B cell (primary cell): ENCODE measurements at regions not wholly inside any gene's neighbourhood (a gene's known extent, or its start where the extent isn't known, plus 50 kb on each side); places are given as distances from the start of the nearest gene placed in this dataset.
"Not testable (repeated sequence)": the region's sequence is repeated elsewhere in the genome, so short reads cannot be mapped to it uniquely, and the experiment has no call there.

Experiments used
- ATAC-seq: fragments of 200-7000 bp; cut with Tn5 transposase; one replicate; pipeline ENCODE4 v1.10.0; 2021; ENCODE audit warnings: low read depth, mild to moderate bottlenecking, moderate number of reproducible peaks, moderate library complexity
- CTCF ChIA-PET: fragments of 350-600 bp; sonication (Branson Sonifier 250); formaldehyde crosslinking; loops from one replicate; lab custom pipeline; 2021; ENCODE audit warnings: antibody characterized with exemption, inconsistent platforms; lab: Charles Lee
- POLR2A ChIA-PET: fragments of 350-600 bp; sonication (Branson Sonifier 250); formaldehyde crosslinking; loops from one replicate; lab custom pipeline; 2021; ENCODE audit warnings: antibody characterized with exemption; lab: Charles Lee
- DNase-seq: peaks from one replicate; pipeline ENCODE4 v3.0.0; 2013
- H2AFZ ChIP-seq: 2 replicates; pipeline ENCODE4 v1.6.1; 2012; ENCODE audit warnings: mild to moderate bottlenecking, low read depth, low read length; ENCODE audit not compliant: insufficient read depth, poor library complexity, severe bottlenecking
- H3K27ac ChIP-seq, 2 donors: 1 replicate in 1 of 2; 2 replicates in 1 of 2; pipeline ENCODE4 v1.5.1; 2012 to 2013; ENCODE audit warnings: low read length in 2 of 2, mild to moderate bottlenecking in 2 of 2, moderate library complexity in 1 of 2
- H3K27me3 ChIP-seq, 4 experiments: fragments of 200-600 bp in 1 of 4; sonication (generic) in 1 of 4; replicated peaks in 1 of 4; 1 replicate in 2 of 4; 2 replicates in 2 of 4; pipeline versions ENCODE4 v1.6.1 to v1.7.0; 2013 to 2016; ENCODE audit warnings: low read length in 3 of 4, mild to moderate bottlenecking in 2 of 4, mixed read lengths in 1 of 4, moderate library complexity in 1 of 4; ENCODE audit not compliant: insufficient read depth in 4 of 4, control insufficient read depth in 3 of 4; ENCODE audit errors: control extremely low read depth in 1 of 4
- H3K36me3 ChIP-seq, 2 experiments: replicated peaks in 1 of 2; 1 replicate in 1 of 2; 2 replicates in 1 of 2; pipeline versions ENCODE4 v1.6.1 to v1.7.1; 2013; ENCODE audit warnings: low read length in 1 of 2; ENCODE audit not compliant: insufficient read depth in 2 of 2, control insufficient read depth in 1 of 2; ENCODE audit errors: control extremely low read depth in 1 of 2, extremely low read depth in 1 of 2
- H3K4me1 ChIP-seq, 2 donors: fragments of 200-600 bp in 1 of 2; sonication (generic) in 1 of 2; 1 replicate in 1 of 2; 2 replicates in 1 of 2; pipeline versions ENCODE4 v1.5.1 to v1.6.1; 2013 to 2017; ENCODE audit warnings: low read length in 2 of 2; ENCODE audit not compliant: control insufficient read depth in 2 of 2, insufficient read depth in 2 of 2
- H3K4me2 ChIP-seq: replicated peaks from 2 replicates; pipeline ENCODE3; 2012; ENCODE audit warnings: mild to moderate bottlenecking, low read depth, low read length; ENCODE audit not compliant: poor library complexity, severe bottlenecking
- H3K4me3 ChIP-seq, 5 experiments: fragments of 200-600 bp in 1 of 5; sonication (generic) in 1 of 5; 1 replicate in 3 of 5; 2 replicates in 2 of 5; pipeline versions ENCODE4 v1.5.1 to v1.7.0; 2011 to 2016; ENCODE audit warnings: low read length in 4 of 5, mild to moderate bottlenecking in 4 of 5, low read depth in 2 of 5, control low read depth in 1 of 5, moderate library complexity in 1 of 5; ENCODE audit not compliant: insufficient read depth in 1 of 5; ENCODE audit errors: control extremely low read depth in 1 of 5, extremely low read depth in 1 of 5
- H3K79me2 ChIP-seq: fragments of 200-600 bp; sonication (generic); one replicate; pipeline ENCODE4 v1.6.0; 2016; ENCODE audit warnings: low read length; ENCODE audit not compliant: control insufficient read depth, insufficient read depth
- H3K9ac ChIP-seq: fragments of 200-600 bp; sonication (generic); 2 replicates; pipeline ENCODE4 v1.6.1; 2017; ENCODE audit warnings: mild to moderate bottlenecking, low read length, moderate library complexity
- H3K9me3 ChIP-seq, 3 donors: one replicate each; pipeline versions ENCODE4 v1.6.1 to v1.7.1; 2013; ENCODE audit warnings: low read length in 2 of 3; ENCODE audit not compliant: control insufficient read depth in 2 of 3, insufficient read depth in 1 of 3; ENCODE audit errors: control extremely low read depth in 1 of 3
- H4K20me1 ChIP-seq: 2 replicates; pipeline ENCODE4 v1.6.0; 2012; ENCODE audit warnings: mild to moderate bottlenecking, low read length; ENCODE audit not compliant: insufficient read depth, control insufficient read depth, poor library complexity, severe bottlenecking
- H3K27ac Mint-ChIP-seq: one replicate; pipeline ENCODE4 v1.8.0; 2021; ENCODE audit warnings: mixed read lengths
- H3K27me3 Mint-ChIP-seq: one replicate; pipeline ENCODE4 v1.8.0; 2021; ENCODE audit warnings: mixed read lengths
- H3K4me1 Mint-ChIP-seq: one replicate; pipeline ENCODE4 v1.8.0; 2021; ENCODE audit warnings: mixed read lengths
- H3K4me3 Mint-ChIP-seq: one replicate; pipeline ENCODE4 v1.8.0; 2021; ENCODE audit warnings: mixed read lengths
- H3K9me3 Mint-ChIP-seq: one replicate; pipeline ENCODE4 v1.8.0; 2022; ENCODE audit warnings: mixed read lengths; ENCODE audit not compliant: insufficient read depth
- EZH2 ChIP-seq: IDR thresholded peaks from 2 replicates; pipeline ENCODE4 v1.6.1; 2012; ENCODE audit warnings: borderline replicate concordance, low read depth, mild to moderate bottlenecking, moderate library complexity, low read length; ENCODE audit not compliant: insufficient read depth, poor library complexity, severe bottlenecking
- WGBS: methylation state at CpG from one replicate; pipeline ENCODE4 v1.1.5; 2013; ENCODE audit warnings: missing lambda C conversion rate; ENCODE audit not compliant: insufficient coverage; 5-methylcytosine and 5-hydroxymethylcytosine counted together
- intact Hi-C: fragments of 100-400 bp; cut with micrococcal nuclease; formaldehyde crosslinking; loops from one replicate; pipeline ENCODE4 v1.10.0; 2022
- TF ChIP-seq, protein P1 (sequence below): fragments of 200-600 bp; IDR thresholded peaks from one replicate; pipeline ENCODE4 v1.8.0; 2022; ENCODE audit warnings: antibody characterized with exemption, mild to moderate bottlenecking

DNA sequence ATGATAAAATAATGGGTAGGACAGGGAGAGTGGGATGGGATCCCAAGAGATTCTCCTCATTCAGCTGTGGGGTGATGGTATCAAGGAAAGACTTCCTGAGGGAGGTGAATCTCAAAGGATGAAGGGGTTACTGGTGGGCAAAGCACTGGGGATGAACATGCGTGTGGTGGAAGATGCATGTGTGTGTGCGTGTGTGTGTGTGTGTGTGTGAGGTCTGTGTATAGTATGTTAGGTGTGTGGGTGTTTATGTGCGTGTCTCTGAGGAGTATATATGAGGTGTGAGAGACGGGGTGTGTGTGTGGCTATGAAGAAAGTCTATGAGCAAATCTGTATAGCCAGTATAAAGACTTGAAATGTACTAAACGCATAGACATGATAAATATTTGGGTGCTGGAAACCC, 220.0 kb upstream of the MYLIP start:
- Histone ChIP-seq H3K4me3 (no peak overlapping the region), H3K4me1 (peaks cover 18 to 22% of the 10 kb centered on the region in 2 donors), H3K27me3 (no peaks in the 10 kb centered on the region), H3K36me3 (no peaks in the 10 kb centered on the region), H3K79me2 (no peaks in the 10 kb centered on the region), H3K9me3 (no peaks in the 10 kb centered on the region), H3K4me2 (no peak overlapping the region), H3K9ac (no peak overlapping the region), H4K20me1 (no peaks in the 10 kb centered on the region), H2AFZ (no peak overlapping the region), H3K27ac (no peak overlapping the region)
- H3K4me1 Mint-ChIP-seq, result peaks cover 33% of the 10 kb centered on the region
- H3K27ac Mint-ChIP-seq, result no peak overlapping the region
- no peak for TF ChIP-seq EZH2
- TF ChIP-seq, protein P1, sequence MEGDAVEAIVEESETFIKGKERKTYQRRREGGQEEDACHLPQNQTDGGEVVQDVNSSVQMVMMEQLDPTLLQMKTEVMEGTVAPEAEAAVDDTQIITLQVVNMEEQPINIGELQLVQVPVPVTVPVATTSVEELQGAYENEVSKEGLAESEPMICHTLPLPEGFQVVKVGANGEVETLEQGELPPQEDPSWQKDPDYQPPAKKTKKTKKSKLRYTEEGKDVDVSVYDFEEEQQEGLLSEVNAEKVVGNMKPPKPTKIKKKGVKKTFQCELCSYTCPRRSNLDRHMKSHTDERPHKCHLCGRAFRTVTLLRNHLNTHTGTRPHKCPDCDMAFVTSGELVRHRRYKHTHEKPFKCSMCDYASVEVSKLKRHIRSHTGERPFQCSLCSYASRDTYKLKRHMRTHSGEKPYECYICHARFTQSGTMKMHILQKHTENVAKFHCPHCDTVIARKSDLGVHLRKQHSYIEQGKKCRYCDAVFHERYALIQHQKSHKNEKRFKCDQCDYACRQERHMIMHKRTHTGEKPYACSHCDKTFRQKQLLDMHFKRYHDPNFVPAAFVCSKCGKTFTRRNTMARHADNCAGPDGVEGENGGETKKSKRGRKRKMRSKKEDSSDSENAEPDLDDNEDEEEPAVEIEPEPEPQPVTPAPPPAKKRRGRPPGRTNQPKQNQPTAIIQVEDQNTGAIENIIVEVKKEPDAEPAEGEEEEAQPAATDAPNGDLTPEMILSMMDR, result no peak
- POLR2A ChIA-PET, result no interaction called here
- no peak overlapping the region for H3K4me3 Mint-ChIP-seq
- no peaks in the 10 kb centered on the region for H3K27me3 Mint-ChIP-seq
- WGBS, result 92% methylated on average over 4 of the region's 5 CpGs
- intact Hi-C loops, result no loop called here
- H3K9me3 Mint-ChIP-seq, result no peaks in the 10 kb centered on the region
- ATAC-seq, result no peak
- no peak for DNase-seq
- CTCF ChIA-PET, result no interaction called here

DNA sequence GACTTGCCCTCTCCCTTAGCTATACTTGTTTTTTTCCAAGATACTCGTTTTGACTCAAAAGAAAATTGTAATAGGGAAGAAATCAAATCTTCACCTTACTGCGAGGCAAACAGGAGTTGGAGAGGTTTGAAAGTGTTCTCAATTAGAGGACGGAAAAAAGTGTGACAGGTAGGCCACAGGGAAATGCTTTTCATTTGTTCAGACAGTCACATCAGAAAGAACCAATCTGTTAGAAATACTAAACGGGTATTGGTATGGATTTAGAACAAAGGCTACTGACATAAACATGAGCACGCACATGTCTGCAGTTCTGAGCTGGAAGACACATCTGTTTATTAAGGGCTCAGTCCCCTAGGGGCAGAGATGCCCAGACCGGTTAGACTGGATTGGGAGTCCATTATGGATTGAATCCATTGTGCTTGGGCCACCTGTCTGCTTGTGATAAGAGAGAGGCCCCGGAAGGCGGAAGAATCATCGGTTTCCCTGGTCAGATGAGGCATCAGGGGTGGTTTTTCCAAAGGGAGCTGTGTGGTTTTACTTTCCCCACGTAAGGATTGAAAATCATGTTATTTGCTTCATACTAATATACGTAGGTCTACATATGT, 220.9 kb upstream of the MYLIP start:
- Histone ChIP-seq H3K79me2 (no peaks in the 10 kb centered on the region), H3K4me3 (no peak overlapping the region), H3K9me3 (no peaks in the 10 kb centered on the region), H3K9ac (no peak overlapping the region), H3K4me1 (peaks cover 19 to 24% of the 10 kb centered on the region in 2 donors), H3K27ac (no peak overlapping the region), H2AFZ (no peak overlapping the region), H3K36me3 (no peaks in the 10 kb centered on the region), H4K20me1 (no peaks in the 10 kb centered on the region), H3K4me2 (no peak overlapping the region), H3K27me3 (no peaks in the 10 kb centered on the region)
- TF ChIP-seq, protein P1, result no peak
- no peak for TF ChIP-seq EZH2
- intact Hi-C loops, result no loop called here
- no peak overlapping the region for H3K4me3 Mint-ChIP-seq
- no peaks in the 10 kb centered on the region for H3K27me3 Mint-ChIP-seq
- DNase-seq (no peak), ATAC-seq (no peak)
- ChIA-PET CTCF (no interaction called here), POLR2A (no interaction called here)
- no peak overlapping the region for H3K27ac Mint-ChIP-seq
- no peaks in the 10 kb centered on the region for H3K9me3 Mint-ChIP-seq
- WGBS, result 93% methylated on average over 5 of the region's 11 CpGs
- peaks cover 40% of the 10 kb centered on the region for H3K4me1 Mint-ChIP-seq

DNA sequence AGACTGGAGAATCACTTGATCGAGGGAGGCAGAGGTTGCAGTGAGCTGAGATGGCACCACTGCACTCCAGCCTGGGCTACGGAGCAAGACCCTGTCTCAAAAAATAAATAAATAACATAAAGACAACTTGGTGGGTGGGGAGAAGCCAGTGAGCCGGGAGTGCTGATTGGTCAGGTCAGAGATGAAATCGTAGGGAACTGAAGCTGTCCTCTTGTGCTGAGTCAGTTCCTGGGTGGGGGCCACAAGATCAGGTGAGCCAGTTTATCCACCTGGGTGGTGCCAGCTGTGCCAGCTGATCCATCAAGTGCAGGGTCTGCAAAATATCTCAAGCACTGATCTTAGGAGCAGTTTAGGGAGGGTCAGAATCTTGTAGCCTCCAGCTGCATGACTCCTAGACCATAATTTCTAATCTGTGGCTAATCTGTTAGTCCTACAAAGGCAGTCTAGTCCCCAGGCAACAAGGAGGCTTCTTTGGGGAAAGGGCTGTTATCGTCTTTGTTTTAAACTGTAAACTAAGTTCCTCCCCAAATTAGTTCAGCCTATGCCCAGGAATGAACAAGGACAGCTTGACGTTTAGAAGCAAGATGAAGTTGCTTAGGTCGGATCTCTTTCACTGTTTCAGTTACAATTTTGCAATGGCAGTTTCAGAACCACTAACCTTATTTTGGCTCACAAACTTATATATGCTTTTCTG, 221.5 kb upstream of the MYLIP start:
- H3K4me2 ChIP-seq, H3K9me3 ChIP-seq, H2AFZ ChIP-seq, H3K79me2 ChIP-seq, H3K4me3 Mint-ChIP-seq, H4K20me1 ChIP-seq, H3K4me3 ChIP-seq, H3K9ac ChIP-seq, H3K36me3 ChIP-seq, ATAC-seq, POLR2A ChIA-PET, H3K27me3 Mint-ChIP-seq, H3K27ac ChIP-seq, intact Hi-C loops, H3K9me3 Mint-ChIP-seq, H3K27me3 ChIP-seq, CTCF ChIA-PET, DNase-seq: not testable (repeated sequence)
- H3K27ac Mint-ChIP-seq, result peak overlapping the region; percentile 58
- 96% methylated on average over 3 of the region's 7 CpGs for WGBS
- peaks cover 25 to 31% of the 10 kb centered on the region in 2 donors for H3K4me1 ChIP-seq
- peaks cover 46% of the 10 kb centered on the region for H3K4me1 Mint-ChIP-seq
